ENCODE measurements at regions not wholly inside any gene's neighbourhood (a gene's known extent, or its start where the extent isn't known, plus 50 kb on each side); places are given as distances from the start of the nearest gene placed in this dataset.

DNA sequence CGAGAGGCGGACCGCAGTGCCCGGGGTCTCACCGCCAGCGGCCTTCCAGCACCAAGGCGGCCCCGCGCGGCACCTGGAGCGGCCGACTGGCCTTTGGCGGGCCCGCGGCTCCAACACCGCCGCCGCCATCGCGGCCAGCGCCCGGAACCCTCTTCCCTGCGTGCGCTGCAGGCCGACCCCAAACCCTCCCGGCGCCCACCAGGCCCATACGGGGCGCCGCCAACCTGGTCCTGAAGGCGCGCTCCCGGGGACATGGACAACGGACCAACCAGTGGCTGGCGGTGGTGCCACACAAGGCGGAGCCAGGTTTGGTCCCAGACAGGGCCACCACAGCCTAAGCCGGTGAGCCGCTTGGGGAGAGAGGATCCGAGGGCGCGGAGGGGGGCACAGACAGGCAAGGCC is 1514.8 kb upstream of the DEFB115 start:
- H3K27me3 ChIP-seq (ENCODE audit: control insufficient read depth in 2 of 2, insufficient read depth in 2 of 2, low read length in 2 of 2), result no peaks in the 10 kb centered on the region

DNA sequence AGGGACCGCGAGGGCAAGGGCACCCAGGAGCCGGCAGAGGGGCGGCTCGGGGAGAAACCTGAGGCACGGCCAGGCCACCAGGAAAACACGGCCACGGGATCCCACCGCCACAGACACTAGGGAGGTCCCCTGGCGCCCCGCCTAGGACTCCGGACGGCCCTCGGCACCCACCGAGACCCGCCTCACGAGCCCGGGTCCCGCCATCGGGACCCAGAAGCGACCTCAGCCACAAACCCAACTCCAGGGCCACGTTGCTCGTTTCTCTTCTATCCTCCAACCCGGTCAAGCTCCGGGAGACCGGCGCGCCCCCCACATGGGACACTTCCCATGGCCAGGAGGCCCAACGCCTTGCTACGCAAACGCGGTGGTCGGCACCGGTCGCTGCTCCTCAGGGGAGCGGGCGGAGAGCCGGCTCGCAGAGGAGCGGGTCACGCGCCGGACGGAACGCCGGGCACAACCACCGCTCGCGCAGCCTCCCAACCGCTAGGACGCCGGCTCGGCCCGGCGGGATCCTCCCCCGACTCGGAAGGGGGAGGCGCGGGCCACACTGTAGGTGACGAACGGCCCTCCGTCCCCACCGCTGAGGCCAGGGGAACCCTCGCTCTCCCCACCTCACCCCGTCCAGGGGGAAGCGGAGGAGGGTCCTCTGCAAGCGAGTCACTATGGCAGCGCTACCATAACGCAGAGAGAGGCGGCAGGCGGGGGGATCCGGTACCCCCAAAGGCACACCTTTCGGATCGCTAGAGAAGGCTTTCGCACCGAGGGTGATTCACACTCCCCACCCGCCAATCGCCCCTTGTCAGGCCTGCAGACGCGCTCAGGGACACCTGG is 1514.1 kb upstream of the DEFB115 start:
- no TSS peak for BruUV-seq (replicated peaks)
- no peaks in the 10 kb centered on the region for H4K20me1 ChIP-seq (replicated peaks; ENCODE audit: control insufficient read depth, insufficient read depth, low read length)
- H3K4me1 ChIP-seq (replicated peaks in 1 of 2; ENCODE audit: control insufficient read depth in 2 of 2, insufficient read depth in 2 of 2, low read length in 2 of 2), result no peaks in the 10 kb centered on the region
- no peak for FAIRE-seq
- ChIA-PET CTCF (ENCODE audit: low intra/inter-chr PET ratio) (no interaction called here), POLR2A (no interaction called here)
- no peaks in the 10 kb centered on the region for H3K9me1 ChIP-seq (ENCODE audit: control insufficient read depth, insufficient read depth, low read length)
- H3K36me3 ChIP-seq (ENCODE audit: control insufficient read depth, insufficient read depth, low read length), result no peaks in the 10 kb centered on the region
- intact Hi-C loops (cut with micrococcal nuclease), result no loop called here
- no peak overlapping the region for H3K4me2 ChIP-seq (ENCODE audit: insufficient read depth, low read length)
- in situ Hi-C loops (cut with MboI), result loop anchor here (10.0 to 25.0 kb wide), 2 partner anchors 59 to 506 kb away; no protein-coding TSS in a partner anchor
- DNase-seq (ENCODE audit: extremely low read depth in 1 of 4, low spot score in 3 of 4), result peak in 1 of 4 experiments; percentile 1
- no peak overlapping the region for H3K9ac ChIP-seq (ENCODE audit: insufficient read depth in 1 of 2, low read depth in 2 of 2, low read length in 2 of 2)
- 23% methylated on average over 12 of the region's 80 CpGs for whole genome bisulfite sequencing (ENCODE audit: insufficient coverage, low coverage, missing lambda C conversion rate)
- no peak overlapping the region for H3K27ac ChIP-seq (ENCODE audit: extremely low read depth, low read depth, low read length)
- no peak overlapping the region for H2AFZ ChIP-seq (ENCODE audit: low read depth, low read length)
- no peaks in the 10 kb centered on the region for H3K79me2 ChIP-seq (ENCODE audit: control insufficient read depth, insufficient read depth, low read length)
- H3K27me3 ChIP-seq (ENCODE audit: control insufficient read depth in 2 of 2, insufficient read depth in 2 of 2, low read length in 2 of 2), result no peaks in the 10 kb centered on the region
- H3K9me3 ChIP-seq (replicated peaks; ENCODE audit: control insufficient read depth, insufficient read depth, low read depth, low read length), result no peaks in the 10 kb centered on the region; the same call in 1 of the 2 replicates
- no peak for ATAC-seq
- H3K4me3 ChIP-seq, result no peak overlapping the region
- TF ChIP-seq NCOA1 (IDR thresholded peaks at IDR 0.05; ENCODE audit: low read depth), result no peak
- TF ChIP-seq, protein P1, sequence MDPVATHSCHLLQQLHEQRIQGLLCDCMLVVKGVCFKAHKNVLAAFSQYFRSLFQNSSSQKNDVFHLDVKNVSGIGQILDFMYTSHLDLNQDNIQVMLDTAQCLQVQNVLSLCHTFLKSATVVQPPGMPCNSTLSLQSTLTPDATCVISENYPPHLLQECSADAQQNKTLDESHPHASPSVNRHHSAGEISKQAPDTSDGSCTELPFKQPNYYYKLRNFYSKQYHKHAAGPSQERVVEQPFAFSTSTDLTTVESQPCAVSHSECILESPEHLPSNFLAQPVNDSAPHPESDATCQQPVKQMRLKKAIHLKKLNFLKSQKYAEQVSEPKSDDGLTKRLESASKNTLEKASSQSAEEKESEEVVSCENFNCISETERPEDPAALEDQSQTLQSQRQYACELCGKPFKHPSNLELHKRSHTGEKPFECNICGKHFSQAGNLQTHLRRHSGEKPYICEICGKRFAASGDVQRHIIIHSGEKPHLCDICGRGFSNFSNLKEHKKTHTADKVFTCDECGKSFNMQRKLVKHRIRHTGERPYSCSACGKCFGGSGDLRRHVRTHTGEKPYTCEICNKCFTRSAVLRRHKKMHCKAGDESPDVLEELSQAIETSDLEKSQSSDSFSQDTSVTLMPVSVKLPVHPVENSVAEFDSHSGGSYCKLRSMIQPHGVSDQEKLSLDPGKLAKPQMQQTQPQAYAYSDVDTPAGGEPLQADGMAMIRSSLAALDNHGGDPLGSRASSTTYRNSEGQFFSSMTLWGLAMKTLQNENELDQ (CRISPR knock-in tag; IDR thresholded peaks at IDR 0.05; ENCODE audit: borderline replicate concordance), result no peak
- TF ChIP-seq, protein P2, sequence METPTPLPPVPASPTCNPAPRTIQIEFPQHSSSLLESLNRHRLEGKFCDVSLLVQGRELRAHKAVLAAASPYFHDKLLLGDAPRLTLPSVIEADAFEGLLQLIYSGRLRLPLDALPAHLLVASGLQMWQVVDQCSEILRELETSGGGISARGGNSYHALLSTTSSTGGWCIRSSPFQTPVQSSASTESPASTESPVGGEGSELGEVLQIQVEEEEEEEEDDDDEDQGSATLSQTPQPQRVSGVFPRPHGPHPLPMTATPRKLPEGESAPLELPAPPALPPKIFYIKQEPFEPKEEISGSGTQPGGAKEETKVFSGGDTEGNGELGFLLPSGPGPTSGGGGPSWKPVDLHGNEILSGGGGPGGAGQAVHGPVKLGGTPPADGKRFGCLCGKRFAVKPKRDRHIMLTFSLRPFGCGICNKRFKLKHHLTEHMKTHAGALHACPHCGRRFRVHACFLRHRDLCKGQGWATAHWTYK (CRISPR knock-in tag; IDR thresholded peaks at IDR 0.05), result no peak
- TF ChIP-seq STAG1 (CRISPR knock-in tag; IDR thresholded peaks at IDR 0.05; ENCODE audit: borderline replicate concordance), result no peak
- TF ChIP-seq, protein P3, sequence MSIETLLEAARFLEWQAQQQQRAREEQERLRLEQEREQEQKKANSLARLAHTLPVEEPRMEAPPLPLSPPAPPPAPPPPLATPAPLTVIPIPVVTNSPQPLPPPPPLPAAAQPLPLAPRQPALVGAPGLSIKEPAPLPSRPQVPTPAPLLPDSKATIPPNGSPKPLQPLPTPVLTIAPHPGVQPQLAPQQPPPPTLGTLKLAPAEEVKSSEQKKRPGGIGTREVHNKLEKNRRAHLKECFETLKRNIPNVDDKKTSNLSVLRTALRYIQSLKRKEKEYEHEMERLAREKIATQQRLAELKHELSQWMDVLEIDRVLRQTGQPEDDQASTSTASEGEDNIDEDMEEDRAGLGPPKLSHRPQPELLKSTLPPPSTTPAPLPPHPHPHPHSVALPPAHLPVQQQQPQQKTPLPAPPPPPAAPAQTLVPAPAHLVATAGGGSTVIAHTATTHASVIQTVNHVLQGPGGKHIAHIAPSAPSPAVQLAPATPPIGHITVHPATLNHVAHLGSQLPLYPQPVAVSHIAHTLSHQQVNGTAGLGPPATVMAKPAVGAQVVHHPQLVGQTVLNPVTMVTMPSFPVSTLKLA (conservative IDR thresholded peaks at IDR 0.05), result no peak
- no peak for TF ChIP-seq NCOA2 (IDR thresholded peaks at IDR 0.05; ENCODE audit: partially characterized antibody in 2 of 2)
- TF ChIP-seq SMARCC2 (IDR thresholded peaks at IDR 0.05; ENCODE audit: low read depth), result no peak

More for the DNA sequence above, 1514.8 kb upstream of the DEFB115 start:
- WGBS (ENCODE audit: insufficient coverage, low coverage, missing lambda C conversion rate), result 74% methylated on average over 13 of the region's 41 CpGs
- intact Hi-C loops (cut with micrococcal nuclease), result no loop called here
- no peak overlapping the region for H2AFZ ChIP-seq (ENCODE audit: low read depth, low read length)
- H3K9me1 ChIP-seq (ENCODE audit: control insufficient read depth, insufficient read depth, low read length), result no peaks in the 10 kb centered on the region
- no peaks in the 10 kb centered on the region for H3K36me3 ChIP-seq (ENCODE audit: control insufficient read depth, insufficient read depth, low read length)
- H3K4me2 ChIP-seq (ENCODE audit: insufficient read depth, low read length), result no peak overlapping the region
- H3K9ac ChIP-seq (ENCODE audit: insufficient read depth in 1 of 2, low read depth in 2 of 2, low read length in 2 of 2), result no peak overlapping the region
- FAIRE-seq (no peak), DNase-seq (ENCODE audit: extremely low read depth in 1 of 4, low spot score in 3 of 4) (peak in 1 of 4 experiments; percentile 1), ATAC-seq (no peak)
- no peaks in the 10 kb centered on the region for H3K79me2 ChIP-seq (ENCODE audit: control insufficient read depth, insufficient read depth, low read length)
- in situ Hi-C loops (cut with MboI), result loop anchor here (10.0 to 25.0 kb wide), 2 partner anchors 58 to 505 kb away; no protein-coding TSS in a partner anchor
- H3K4me3 ChIP-seq, result no peak overlapping the region
- BruUV-seq (replicated peaks), result no TSS peak
- H3K4me1 ChIP-seq (replicated peaks in 1 of 2; ENCODE audit: control insufficient read depth in 2 of 2, insufficient read depth in 2 of 2, low read length in 2 of 2), result no peaks in the 10 kb centered on the region
- POLR2A ChIA-PET, result no interaction called here
- H4K20me1 ChIP-seq (replicated peaks; ENCODE audit: control insufficient read depth, insufficient read depth, low read length), result no peaks in the 10 kb centered on the region
- TF ChIP-seq SIX5 (IDR thresholded peaks at IDR 0.05; ENCODE audit: borderline replicate concordance in 1 of 2, insufficient read depth in 1 of 2, low read depth in 1 of 2, low read length in 2 of 2), result no peak
- no peak for TF ChIP-seq RAD51 (IDR thresholded peaks at IDR 0.05; ENCODE audit: borderline replicate concordance, low read depth)
- no peak for TF ChIP-seq KAT8 (IDR thresholded peaks at IDR 0.05; ENCODE audit: low read depth)
- TF ChIP-seq ZNF133 (CRISPR knock-in tag; IDR thresholded peaks at IDR 0.05), result no peak
- no peak for TF ChIP-seq DNMT1 (IDR thresholded peaks at IDR 0.05)
- H3K27ac ChIP-seq (ENCODE audit: extremely low read depth, low read depth, low read length), result no peak overlapping the region
- H3K9me3 ChIP-seq (replicated peaks; ENCODE audit: control insufficient read depth, insufficient read depth, low read depth, low read length), result no peaks in the 10 kb centered on the region; the same call in 1 of the 2 replicates
- CTCF ChIA-PET (ENCODE audit: low intra/inter-chr PET ratio), result no interaction called here
